Keratinocyte (primary cell): ENCODE measurements at regions not wholly inside any gene's neighbourhood (a gene's known extent, or its start where the extent isn't known, plus 50 kb on each side); places are given as distances from the start of the nearest gene placed in this dataset.

ENCODE experiments used
- DNase-seq: peaks from one replicate; pipeline ENCODE4 v3.0.0-alpha.2; 2011; ENCODE audit warnings: low read depth, missing footprints, low spot score
- FAIRE-seq: peaks from 2 replicates; lab custom pipeline; 2011; peaks lifted over from hg19 to GRCh38; lab: Jason Lieb, UNC
- H2AFZ ChIP-seq: 2 replicates; pipeline ENCODE4 v1.6.0; 2012; ENCODE audit warnings: low read length, control low read depth, inconsistent platforms; ENCODE audit not compliant: control insufficient read depth
- H3K27ac ChIP-seq: 2 replicates; pipeline ENCODE4 v1.5.1; 2011; ENCODE audit warnings: low read length; ENCODE audit not compliant: control insufficient read depth, insufficient read depth
- H3K27me3 ChIP-seq: 3 replicates; pipeline ENCODE4 v1.6.0; 2011; ENCODE audit warnings: low read length; ENCODE audit not compliant: control insufficient read depth, insufficient read depth; ENCODE audit errors: extremely low read depth
- H3K36me3 ChIP-seq, 2 experiments: 2 replicates in 1 of 2; 3 replicates in 1 of 2; pipeline ENCODE4 v1.5.1; 2011; ENCODE audit warnings: low read length in 2 of 2, mild to moderate bottlenecking in 1 of 2; ENCODE audit not compliant: control insufficient read depth in 2 of 2, insufficient read depth in 2 of 2; ENCODE audit errors: extremely low read depth in 1 of 2
- H3K4me1 ChIP-seq: 3 replicates; pipeline ENCODE4 v1.5.1; 2011; ENCODE audit warnings: low read length; ENCODE audit not compliant: control insufficient read depth, insufficient read depth; ENCODE audit errors: extremely low read depth
- H3K4me2 ChIP-seq: 3 replicates; pipeline ENCODE4 v1.6.0; 2011; ENCODE audit warnings: low read depth, low read length; ENCODE audit not compliant: control insufficient read depth, insufficient read depth; ENCODE audit errors: extremely low read depth
- H3K4me3 ChIP-seq, 3 experiments: fragments of 200-600 bp in 1 of 3; sonication (generic) in 1 of 3; 2 replicates in 2 of 3; 3 replicates in 1 of 3; pipeline ENCODE4 v1.5.1; 2011 to 2016; ENCODE audit warnings: low read length in 3 of 3, mild to moderate bottlenecking in 3 of 3, control low read depth in 2 of 3, inconsistent platforms in 1 of 3, low read depth in 1 of 3, mixed read lengths in 1 of 3, mixed run types in 1 of 3, moderate library complexity in 1 of 3; ENCODE audit not compliant: control insufficient read depth in 2 of 3, insufficient read depth in 2 of 3; ENCODE audit errors: extremely low read depth in 1 of 3
- H3K79me2 ChIP-seq: 2 replicates; pipeline ENCODE4 v1.6.0; 2012; ENCODE audit warnings: low read length; ENCODE audit not compliant: control insufficient read depth, insufficient read depth
- H3K9ac ChIP-seq: 3 replicates; pipeline ENCODE4 v1.6.0; 2011; ENCODE audit warnings: low read length; ENCODE audit not compliant: control insufficient read depth, insufficient read depth; ENCODE audit errors: extremely low read depth
- H3K9me1 ChIP-seq: 3 replicates; pipeline ENCODE4 v1.6.0; 2011; ENCODE audit warnings: low read length; ENCODE audit not compliant: control insufficient read depth, insufficient read depth; ENCODE audit errors: extremely low read depth
- H3K9me3 ChIP-seq: 2 replicates; pipeline ENCODE4 v1.5.1; 2012; ENCODE audit warnings: low read depth, low read length; ENCODE audit not compliant: control insufficient read depth
- H4K20me1 ChIP-seq: 3 replicates; pipeline ENCODE4 v1.6.0; 2011; ENCODE audit warnings: low read length; ENCODE audit not compliant: control insufficient read depth, insufficient read depth; ENCODE audit errors: extremely low read depth
- EZH2 ChIP-seq: IDR thresholded peaks from one replicate; pipeline ENCODE4 v1.6.1; 2012; ENCODE audit warnings: inconsistent platforms, mild to moderate bottlenecking, low read length, moderate library complexity
- dilution Hi-C: fragments of 300-500 bp; cut with MboI; formaldehyde crosslinking; loops from one replicate; pipeline ENCODE4 v1.7.0; 2020; ENCODE audit warnings: low sequenced_read_pairs; ENCODE audit not compliant: extremely low pct_ligation_motif_present
- TF ChIP-seq, protein P1 (sequence below), 3 experiments: IDR thresholded peaks in 1 of 3; conservative IDR thresholded peaks in 1 of 3; optimal IDR thresholded peaks in 1 of 3; 2 replicates in 2 of 3; 3 replicates in 1 of 3; pipeline versions ENCODE3 to v1.5.1; 2011; ENCODE audit warnings: low read length in 3 of 3, mild to moderate bottlenecking in 3 of 3, moderate library complexity in 2 of 3, control low read depth in 1 of 3, inconsistent platforms in 1 of 3; ENCODE audit not compliant: insufficient read depth in 2 of 3; ENCODE audit errors: extremely low read depth in 1 of 3

GRCh38 chr7:109331423-109331822 is 761.7 kb downstream of the DNAJB9 start:
- Histone ChIP-seq H3K9ac (no peak overlapping the region), H3K27ac (no peak overlapping the region), H3K79me2 (no peaks in the 10 kb centered on the region), H3K9me1 (no peaks in the 10 kb centered on the region), H3K4me1 (no peaks in the 10 kb centered on the region), H3K27me3 (no peaks in the 10 kb centered on the region), H2AFZ (no peak overlapping the region), H3K36me3 (no peaks in the 10 kb centered on the region), H3K4me2 (no peak overlapping the region), H3K9me3 (no peaks in the 10 kb centered on the region), H3K4me3 (no peak overlapping the region), H4K20me1 (no peaks in the 10 kb centered on the region)
- dilution Hi-C loops: no loop called here
- no peak for FAIRE-seq
- no peak for DNase-seq
- TF ChIP-seq, protein P1, sequence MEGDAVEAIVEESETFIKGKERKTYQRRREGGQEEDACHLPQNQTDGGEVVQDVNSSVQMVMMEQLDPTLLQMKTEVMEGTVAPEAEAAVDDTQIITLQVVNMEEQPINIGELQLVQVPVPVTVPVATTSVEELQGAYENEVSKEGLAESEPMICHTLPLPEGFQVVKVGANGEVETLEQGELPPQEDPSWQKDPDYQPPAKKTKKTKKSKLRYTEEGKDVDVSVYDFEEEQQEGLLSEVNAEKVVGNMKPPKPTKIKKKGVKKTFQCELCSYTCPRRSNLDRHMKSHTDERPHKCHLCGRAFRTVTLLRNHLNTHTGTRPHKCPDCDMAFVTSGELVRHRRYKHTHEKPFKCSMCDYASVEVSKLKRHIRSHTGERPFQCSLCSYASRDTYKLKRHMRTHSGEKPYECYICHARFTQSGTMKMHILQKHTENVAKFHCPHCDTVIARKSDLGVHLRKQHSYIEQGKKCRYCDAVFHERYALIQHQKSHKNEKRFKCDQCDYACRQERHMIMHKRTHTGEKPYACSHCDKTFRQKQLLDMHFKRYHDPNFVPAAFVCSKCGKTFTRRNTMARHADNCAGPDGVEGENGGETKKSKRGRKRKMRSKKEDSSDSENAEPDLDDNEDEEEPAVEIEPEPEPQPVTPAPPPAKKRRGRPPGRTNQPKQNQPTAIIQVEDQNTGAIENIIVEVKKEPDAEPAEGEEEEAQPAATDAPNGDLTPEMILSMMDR (optimal IDR thresholded peaks at IDR 0.05 in 1 of 3, IDR thresholded peaks at IDR 0.05 in 1 of 3, conservative IDR thresholded peaks at IDR 0.05 in 1 of 3; ENCODE audit: extremely low read depth in 1 of 3, insufficient read depth in 2 of 3, low read length in 3 of 3): no peak
- TF ChIP-seq EZH2: no peak

GRCh38 chr7:109335951-109336350 is 766.3 kb downstream of the DNAJB9 start:
- no peak for FAIRE-seq
- TF ChIP-seq, protein P1 (optimal IDR thresholded peaks at IDR 0.05 in 1 of 3, IDR thresholded peaks at IDR 0.05 in 1 of 3, conservative IDR thresholded peaks at IDR 0.05 in 1 of 3; ENCODE audit: extremely low read depth in 1 of 3, insufficient read depth in 2 of 3, low read length in 3 of 3): no peak
- TF ChIP-seq EZH2: no peak
- dilution Hi-C loops: no loop called here
- no peak for DNase-seq
- H3K4me2 ChIP-seq: no peak overlapping the region
- no peaks in the 10 kb centered on the region for H4K20me1 ChIP-seq
- no peaks in the 10 kb centered on the region for H3K36me3 ChIP-seq
- H3K4me1 ChIP-seq: no peaks in the 10 kb centered on the region
- H3K79me2 ChIP-seq: no peaks in the 10 kb centered on the region
- H3K9me1 ChIP-seq: no peaks in the 10 kb centered on the region
- H3K9ac ChIP-seq: no peak overlapping the region
- H3K9me3 ChIP-seq: no peaks in the 10 kb centered on the region
- H3K27me3 ChIP-seq: no peaks in the 10 kb centered on the region
- no peak overlapping the region for H3K4me3 ChIP-seq
- no peak overlapping the region for H2AFZ ChIP-seq
- H3K27ac ChIP-seq: no peak overlapping the region
